ENCODE measurements at regions not wholly inside any gene's neighbourhood (a gene's known extent, or its start where the extent isn't known, plus 50 kb on each side); places are given as distances from the start of the nearest gene placed in this dataset.

GRCh38 chr15:81450721-81451120 is 76.7 kb upstream of the TMC3 start:
- no peak overlapping the region for H3K27ac ChIP-seq
- TF ChIP-seq ZFX (IDR thresholded peaks at IDR 0.05; ENCODE audit: borderline replicate concordance): no peak

- H3K27ac ChIP-seq: no peak overlapping the region
- no peak for TF ChIP-seq CTCF (IDR thresholded peaks at IDR 0.05)
- no peak for TF ChIP-seq ZFX (IDR thresholded peaks at IDR 0.05; ENCODE audit: borderline replicate concordance)
These were observed 75.9 kb upstream of the TMC3 start for GRCh38 chr15:81449836-81450474.

GRCh38 chr15:81443040-81443820 is 69.2 kb upstream of the TMC3 start:
- no peak for TF ChIP-seq ZFX (IDR thresholded peaks at IDR 0.05; ENCODE audit: borderline replicate concordance)
- no peak for TF ChIP-seq CTCF (IDR thresholded peaks at IDR 0.05)
- no peak overlapping the region for H3K27ac ChIP-seq

- H3K27ac ChIP-seq: no peak overlapping the region
- TF ChIP-seq ZFX (IDR thresholded peaks at IDR 0.05; ENCODE audit: borderline replicate concordance): no peak
- no peak for TF ChIP-seq CTCF (IDR thresholded peaks at IDR 0.05)
These were observed 68.4 kb upstream of the TMC3 start for GRCh38 chr15:81442454-81442853.

- H3K27ac ChIP-seq: no peak overlapping the region
- TF ChIP-seq CTCF (IDR thresholded peaks at IDR 0.05) (no peak), ZFX (IDR thresholded peaks at IDR 0.05; ENCODE audit: borderline replicate concordance) (no peak)
These were observed 60.8 kb upstream of the TMC3 start for GRCh38 chr15:81434851-81435250.

GRCh38 chr15:81433462-81433861 is 59.4 kb upstream of the TMC3 start:
- TF ChIP-seq ZFX (IDR thresholded peaks at IDR 0.05; ENCODE audit: borderline replicate concordance): no peak
- no peak for TF ChIP-seq CTCF (IDR thresholded peaks at IDR 0.05)
- no peak overlapping the region for H3K27ac ChIP-seq

GRCh38 chr15:81432179-81432578 is 58.2 kb upstream of the TMC3 start:
- H3K27ac ChIP-seq: no peak overlapping the region
- TF ChIP-seq ZFX (IDR thresholded peaks at IDR 0.05; ENCODE audit: borderline replicate concordance): no peak
- TF ChIP-seq CTCF (IDR thresholded peaks at IDR 0.05): no peak
